ENCODE measurements at regions not wholly inside any gene's neighbourhood (a gene's known extent, or its start where the extent isn't known, plus 50 kb on each side); places are given as distances from the start of the nearest gene placed in this dataset.

DNA sequence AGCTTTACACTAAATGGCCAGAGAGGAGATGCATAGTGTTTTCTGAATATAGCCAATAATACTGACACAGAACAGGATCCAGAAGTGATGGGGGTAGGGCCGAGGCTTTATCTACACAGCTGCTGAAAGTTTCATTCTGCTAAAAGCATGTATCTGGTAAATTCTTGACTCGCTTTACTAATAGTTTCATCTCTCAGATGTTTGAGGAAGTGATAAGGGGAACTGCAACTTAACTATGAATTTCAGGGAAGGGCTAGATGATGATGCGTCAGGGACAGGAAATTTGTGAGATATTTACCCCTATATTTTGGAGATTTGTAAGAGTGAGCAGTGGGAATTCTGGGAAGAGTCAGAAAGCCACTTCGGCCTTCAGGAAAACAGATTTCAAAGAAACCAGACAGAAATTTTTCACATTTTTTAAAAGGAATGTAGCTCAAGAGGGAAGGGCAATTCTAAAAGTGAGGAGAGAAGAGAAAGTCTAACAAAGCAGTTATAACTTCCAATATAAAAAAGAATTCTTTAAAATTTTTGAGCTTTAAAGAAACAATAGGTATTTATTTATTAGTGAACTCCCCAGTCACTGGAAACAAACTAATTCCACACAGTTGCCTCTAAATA is 243.1 kb downstream of the BCAT1 start:
- no peak for TF ChIP-seq CTCF (IDR thresholded peaks at IDR 0.05)
- no peak for TF ChIP-seq POLR2A (IDR thresholded peaks at IDR 0.05)
- no peak for TF ChIP-seq EP300 (IDR thresholded peaks at IDR 0.05)
